ENCODE measurements at regions not wholly inside any gene's neighbourhood (a gene's known extent, or its start where the extent isn't known, plus 50 kb on each side); places are given as distances from the start of the nearest gene placed in this dataset.
A peak's percentile ranks its signal among the peaks of the same experiment; 100 is the strongest.

DNA sequence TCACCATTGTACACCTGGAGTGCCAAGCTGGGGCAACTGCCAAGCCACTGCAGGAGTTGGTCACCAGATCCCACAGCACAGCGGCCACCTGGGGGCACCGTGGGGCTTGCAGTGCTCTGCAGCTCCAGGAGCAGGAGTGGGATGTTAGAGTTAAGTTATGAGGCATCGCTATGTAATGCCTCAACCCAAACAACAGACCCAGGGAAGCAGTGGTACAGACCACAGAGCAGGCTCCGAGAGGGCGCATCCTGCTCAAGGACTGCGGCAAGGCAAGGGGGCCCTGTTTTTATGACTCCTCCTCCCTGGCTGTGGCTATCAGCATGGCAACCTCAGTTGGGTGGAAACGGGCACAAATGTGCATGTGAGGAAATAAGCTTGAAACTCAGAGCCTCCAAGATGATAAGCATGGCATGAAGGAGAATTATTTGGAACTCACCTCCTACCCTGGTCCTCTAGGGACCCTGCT, 63.1 kb downstream of the ARL6IP4 start:
- peak; percentile 95 for DNase-seq (ENCODE audit: insufficient read length, low spot score)
- FAIRE-seq = peak; percentile 95

DNA sequence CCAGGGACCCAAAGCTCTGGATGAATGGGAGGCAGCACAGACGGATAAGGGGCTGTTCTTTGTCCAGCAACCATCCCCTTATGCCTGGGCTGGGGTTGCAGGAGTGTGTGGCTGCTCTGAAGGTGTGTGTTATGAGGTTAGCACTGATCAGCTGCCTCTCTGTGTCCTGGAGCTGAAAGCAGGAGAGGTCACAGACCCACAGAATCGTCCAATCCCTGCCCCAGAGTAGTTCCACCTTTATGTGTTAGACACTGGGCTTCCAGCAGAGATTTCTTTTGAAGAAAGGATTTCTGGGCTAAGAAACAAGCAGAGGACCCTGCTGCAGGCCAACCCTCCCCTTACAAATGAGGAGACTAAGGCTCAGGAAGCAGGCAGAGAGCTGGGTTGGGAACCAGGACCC, 62.4 kb downstream of the ARL6IP4 start:
- no peak for DNase-seq (ENCODE audit: insufficient read length, low spot score)
- FAIRE-seq = no peak

- no peak for DNase-seq (ENCODE audit: insufficient read length, low spot score)
- FAIRE-seq = no peak
These were observed 61.6 kb downstream of the ARL6IP4 start for GRCh38 chr12:123041811-123042655.

DNA sequence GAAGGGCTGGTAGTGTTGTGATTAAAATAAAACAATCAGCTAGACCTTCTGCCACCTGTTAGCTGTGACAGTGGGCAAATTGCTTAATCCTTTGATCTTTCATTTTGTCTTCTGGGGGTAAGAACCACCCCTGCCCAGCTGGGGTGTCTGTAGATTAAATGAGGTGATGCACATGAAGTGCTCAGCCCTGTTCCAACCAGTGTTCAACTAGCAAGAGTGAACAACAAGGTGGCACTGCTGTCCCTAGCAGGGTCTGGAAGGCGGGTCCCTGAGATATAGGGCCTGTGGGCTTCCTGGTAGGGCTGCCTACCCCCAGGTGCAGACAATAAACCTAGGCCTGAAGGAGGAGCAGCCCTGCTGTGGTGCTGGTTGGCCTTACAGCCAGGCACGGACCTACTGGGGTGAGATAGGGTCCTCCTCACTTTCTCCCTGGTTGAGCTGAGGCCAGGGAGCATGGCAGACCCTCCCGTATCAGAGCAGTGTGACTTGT, 60.6 kb downstream of the ARL6IP4 start:
- no peak for DNase-seq (ENCODE audit: insufficient read length, low spot score)
- no peak for FAIRE-seq

- DNase-seq (ENCODE audit: insufficient read length, low spot score) (no peak), FAIRE-seq (no peak)
These were observed 59.6 kb downstream of the ARL6IP4 start for GRCh38 chr12:123040106-123040505.

GRCh38 chr12:123038966-123039365, 58.5 kb downstream of the ARL6IP4 start:
- no peak for FAIRE-seq

DNA sequence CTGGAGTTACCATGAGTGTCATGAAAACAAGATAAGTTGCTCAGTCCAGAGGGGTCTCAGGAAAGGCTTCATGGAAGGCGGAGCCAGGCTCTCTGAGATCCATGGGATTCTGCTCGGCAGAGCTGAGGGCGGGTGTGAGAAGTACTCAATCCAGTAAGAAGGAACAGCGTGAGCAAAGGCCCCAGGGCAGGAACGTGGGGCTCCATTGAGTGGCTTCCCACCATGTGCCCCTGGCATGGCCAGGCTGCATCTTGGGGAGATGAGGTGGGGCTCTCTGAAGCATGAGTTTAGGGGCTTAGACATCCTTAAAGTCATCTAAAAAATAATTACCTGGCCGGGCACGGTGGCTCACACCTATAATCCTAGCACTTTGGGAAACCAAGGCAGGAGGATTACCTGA, 58.0 kb downstream of the ARL6IP4 start:
- no peak for FAIRE-seq
- DNase-seq (ENCODE audit: insufficient read length, low spot score) = no peak

More at GRCh38 chr12:123038966-123039365, 58.5 kb downstream of the ARL6IP4 start:
- no peak for DNase-seq (ENCODE audit: insufficient read length, low spot score)

- no peak for FAIRE-seq
- no peak for DNase-seq (ENCODE audit: insufficient read length, low spot score)
These were observed 57.3 kb downstream of the ARL6IP4 start for GRCh38 chr12:123037791-123038190.

- FAIRE-seq = no peak
- no peak for DNase-seq (ENCODE audit: insufficient read length, low spot score)
These were observed 56.2 kb downstream of the ARL6IP4 start for GRCh38 chr12:123036466-123037285.

GRCh38 chr12:123035841-123036240, 55.4 kb downstream of the ARL6IP4 start:
- FAIRE-seq (no peak), DNase-seq (ENCODE audit: insufficient read length, low spot score) (no peak)

DNA sequence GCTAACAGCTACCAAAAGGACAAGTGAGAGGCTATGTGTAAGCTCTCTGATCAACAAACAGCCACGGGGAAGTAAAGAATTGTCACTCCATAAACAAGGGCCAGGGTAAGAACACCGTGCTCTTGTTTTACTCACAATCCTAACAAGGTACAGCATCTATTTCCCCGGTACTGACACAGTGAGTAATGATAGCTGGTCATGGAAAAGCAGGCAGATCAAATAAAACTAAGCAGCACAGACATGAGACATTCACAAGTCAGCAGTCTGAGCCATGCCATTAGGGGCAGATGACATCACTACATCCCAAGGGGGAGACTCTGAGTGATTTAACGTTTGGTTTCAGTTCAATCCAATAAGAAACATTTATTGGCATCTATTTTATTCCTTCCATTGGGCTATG, 54.4 kb downstream of the ARL6IP4 start:
- FAIRE-seq (no peak), DNase-seq (ENCODE audit: insufficient read length, low spot score) (peak; percentile 42)

GRCh38 chr12:123034022-123034541, 53.6 kb downstream of the ARL6IP4 start:
- DNase-seq (ENCODE audit: insufficient read length, low spot score) (no peak), FAIRE-seq (no peak)

GRCh38 chr12:123033392-123034021, 53.0 kb downstream of the ARL6IP4 start:
- no peak for DNase-seq (ENCODE audit: insufficient read length, low spot score)
- FAIRE-seq = no peak

GRCh38 chr12:123032736-123033391, 52.4 kb downstream of the ARL6IP4 start:
- DNase-seq (ENCODE audit: insufficient read length, low spot score) = no peak
- no peak for FAIRE-seq

Data from HTR-8/SVneo (cell line).